ENCODE measurements at regions not wholly inside any gene's neighbourhood (a gene's known extent, or its start where the extent isn't known, plus 50 kb on each side); places are given as distances from the start of the nearest gene placed in this dataset.

DNA sequence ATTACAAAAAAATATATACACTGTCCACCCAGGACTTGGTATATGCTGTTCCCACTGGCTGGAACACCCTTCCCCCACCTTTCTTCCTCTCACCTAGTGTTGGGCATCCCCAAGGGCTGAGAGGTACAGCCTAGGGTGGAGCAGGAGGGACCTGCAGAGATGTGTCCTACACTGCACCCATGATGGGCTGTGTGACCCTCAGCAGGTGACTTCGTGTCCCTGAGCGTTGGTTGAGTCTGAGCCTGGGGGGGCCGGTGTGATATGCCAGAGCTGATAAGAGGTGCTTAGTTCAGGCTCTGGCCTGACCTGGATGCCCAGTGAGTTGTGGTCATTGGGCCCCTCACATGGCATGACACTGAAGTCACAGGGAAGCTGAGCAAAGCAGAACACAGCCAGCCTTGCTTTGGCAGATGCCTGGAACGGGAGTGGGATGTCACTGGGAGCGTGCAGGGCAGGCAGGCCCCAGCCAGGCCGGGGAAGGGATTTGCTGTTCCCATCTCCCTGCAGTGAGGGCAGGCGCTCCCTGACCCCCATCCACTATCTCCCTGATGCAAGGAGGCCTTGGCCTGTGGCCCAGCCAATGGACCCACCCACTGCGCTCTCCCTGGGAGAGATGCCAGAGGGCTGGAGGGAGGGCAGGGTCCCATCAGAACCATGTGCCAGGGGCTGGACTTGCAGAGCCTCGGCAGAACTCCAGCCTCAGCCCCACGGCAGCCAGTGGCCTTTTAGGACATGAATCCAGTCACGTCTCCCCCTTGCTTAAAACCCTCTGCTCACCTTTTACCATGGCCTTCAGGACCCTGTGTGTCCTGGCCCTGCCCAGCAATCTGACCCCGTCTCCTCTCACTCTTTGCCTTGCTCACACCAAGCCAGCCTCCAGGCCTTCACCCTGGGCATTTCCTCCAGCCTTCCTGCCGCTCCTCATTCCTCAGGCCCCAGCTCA, 138.9 kb downstream of the MN1 start:
- no peak for FAIRE-seq

DNA sequence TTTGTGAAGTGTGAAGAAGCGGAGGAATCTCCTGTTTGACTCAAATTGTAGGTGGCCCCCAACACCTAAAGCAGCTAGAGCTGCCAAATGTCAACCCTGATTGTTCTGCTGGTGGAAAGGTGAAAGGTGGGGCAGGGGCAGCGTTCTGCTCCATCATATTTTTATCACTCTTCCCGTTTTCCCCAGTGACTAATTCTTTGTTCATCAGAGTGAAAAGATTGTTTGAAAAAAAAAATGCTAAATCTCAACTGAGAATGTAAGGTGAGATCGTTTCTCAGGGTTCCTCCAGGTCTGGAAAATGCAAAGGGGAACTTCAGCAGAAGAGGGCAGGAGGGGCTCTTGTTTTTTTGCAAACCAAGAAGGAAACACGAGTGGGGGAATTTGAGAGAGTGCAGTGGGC, 137.7 kb downstream of the MN1 start:
- no peak for FAIRE-seq

DNA sequence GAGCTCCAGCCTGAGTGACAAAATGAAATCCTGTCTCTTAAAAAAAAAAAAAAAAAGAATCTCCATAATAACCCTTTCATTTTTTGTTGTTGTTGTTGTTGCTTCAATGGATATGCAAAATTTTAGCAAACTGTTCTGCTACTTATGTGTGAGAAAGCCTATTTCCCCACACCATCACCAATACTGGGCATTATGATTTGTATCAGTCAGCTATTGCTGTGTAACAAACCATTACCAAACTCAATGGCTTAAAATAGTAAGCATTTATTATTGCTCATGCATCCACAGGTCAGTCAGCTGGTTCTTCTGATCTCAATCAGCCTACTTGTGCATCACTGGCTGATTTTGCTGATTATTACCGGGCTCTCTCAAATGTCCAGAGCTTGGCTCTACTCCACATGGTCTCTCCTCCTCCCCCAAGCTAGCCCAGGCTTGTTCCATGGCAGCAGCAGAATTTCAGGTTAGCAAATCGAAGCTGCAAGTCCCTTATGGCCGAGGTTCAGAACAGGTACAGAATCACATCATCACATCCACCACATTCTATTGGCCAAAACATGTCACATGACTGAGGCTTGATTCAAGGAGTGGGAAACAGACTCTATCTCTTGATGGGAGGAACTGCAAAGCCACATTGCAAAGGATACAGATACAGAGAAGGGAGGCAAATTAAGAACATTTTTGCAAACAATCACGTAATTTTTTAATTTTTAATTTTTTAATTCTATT, 135.1 kb downstream of the MN1 start:
- FAIRE-seq: no peak

DNA sequence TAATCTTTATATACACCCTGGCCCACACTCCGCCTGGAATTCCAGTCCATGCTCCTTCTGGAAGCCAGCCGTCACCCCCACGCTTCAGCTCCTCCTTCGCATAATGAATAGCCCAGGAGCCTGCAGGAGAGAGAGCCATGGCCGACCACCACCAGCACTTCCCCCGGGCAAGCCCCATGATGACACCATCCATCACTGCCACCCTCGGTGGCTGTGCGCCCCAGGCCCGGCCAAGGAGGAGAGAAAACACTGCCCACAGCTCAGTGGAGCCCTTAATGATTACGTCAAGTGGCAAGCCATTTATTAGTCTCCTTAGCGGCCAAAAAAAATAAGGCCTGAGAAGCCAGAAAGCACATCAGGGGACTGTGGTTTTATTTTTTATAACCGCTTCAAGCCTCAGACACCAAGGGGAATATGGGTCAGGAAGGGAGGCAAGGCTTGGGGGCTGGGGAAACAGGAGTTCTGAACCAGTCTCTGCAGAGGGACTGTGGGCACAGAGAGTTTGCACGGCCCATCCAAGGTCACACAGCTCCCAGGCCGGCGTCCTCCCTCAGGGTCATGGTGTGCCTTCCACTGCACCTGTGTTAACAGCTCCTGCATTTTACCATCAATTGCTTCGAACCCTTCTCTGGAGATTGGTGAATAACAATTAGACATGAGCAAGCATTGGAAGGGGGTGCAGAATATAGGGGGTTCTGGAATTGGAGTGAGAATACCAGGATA, 134.3 kb downstream of the MN1 start:
- FAIRE-seq: no peak

DNA sequence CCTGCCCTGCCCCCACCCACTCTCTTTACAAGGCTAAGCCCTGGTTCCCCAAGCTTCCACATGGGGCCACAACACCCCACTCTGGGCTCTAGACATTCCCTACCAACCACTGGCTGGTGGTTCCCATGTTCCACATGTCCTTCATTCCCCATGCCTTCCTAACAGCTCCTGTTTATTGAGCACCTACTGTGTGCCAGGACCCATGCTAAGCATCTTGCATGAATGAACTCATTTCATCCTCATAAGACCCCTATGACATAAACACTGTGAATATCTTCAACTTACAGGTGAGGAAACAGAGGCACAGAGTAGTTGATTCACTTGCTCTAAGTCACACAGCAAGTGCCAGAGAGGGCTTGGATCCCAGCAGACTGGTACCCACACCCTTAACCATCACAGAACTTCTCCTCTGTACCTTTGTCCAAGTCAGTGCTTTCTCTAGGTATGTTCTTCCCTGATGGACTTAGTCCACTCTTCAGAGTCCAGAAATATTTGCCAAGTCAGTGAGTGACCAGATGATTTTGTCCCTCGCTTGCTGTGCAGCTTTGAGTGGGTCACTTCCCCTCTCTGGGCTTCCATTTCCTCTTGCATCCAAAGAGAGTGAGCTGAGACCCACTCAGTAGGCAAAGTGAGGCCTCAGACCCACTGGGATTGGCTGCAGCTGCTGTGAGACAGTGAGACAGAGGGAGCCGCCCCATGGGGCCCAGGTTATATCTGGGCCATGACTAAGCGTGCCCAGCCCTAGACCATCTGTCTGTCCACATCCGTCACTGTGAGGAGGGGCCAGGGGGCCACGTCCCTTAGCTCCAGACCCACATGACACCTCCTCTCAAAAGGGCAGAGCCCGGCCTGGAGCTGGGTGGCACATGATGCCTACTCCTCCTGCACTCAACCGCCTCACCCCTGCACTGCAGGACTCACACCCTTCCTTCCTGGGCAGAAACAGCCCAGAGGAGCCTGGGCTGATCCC, 132.4 kb downstream of the MN1 start:
- FAIRE-seq: no peak

DNA sequence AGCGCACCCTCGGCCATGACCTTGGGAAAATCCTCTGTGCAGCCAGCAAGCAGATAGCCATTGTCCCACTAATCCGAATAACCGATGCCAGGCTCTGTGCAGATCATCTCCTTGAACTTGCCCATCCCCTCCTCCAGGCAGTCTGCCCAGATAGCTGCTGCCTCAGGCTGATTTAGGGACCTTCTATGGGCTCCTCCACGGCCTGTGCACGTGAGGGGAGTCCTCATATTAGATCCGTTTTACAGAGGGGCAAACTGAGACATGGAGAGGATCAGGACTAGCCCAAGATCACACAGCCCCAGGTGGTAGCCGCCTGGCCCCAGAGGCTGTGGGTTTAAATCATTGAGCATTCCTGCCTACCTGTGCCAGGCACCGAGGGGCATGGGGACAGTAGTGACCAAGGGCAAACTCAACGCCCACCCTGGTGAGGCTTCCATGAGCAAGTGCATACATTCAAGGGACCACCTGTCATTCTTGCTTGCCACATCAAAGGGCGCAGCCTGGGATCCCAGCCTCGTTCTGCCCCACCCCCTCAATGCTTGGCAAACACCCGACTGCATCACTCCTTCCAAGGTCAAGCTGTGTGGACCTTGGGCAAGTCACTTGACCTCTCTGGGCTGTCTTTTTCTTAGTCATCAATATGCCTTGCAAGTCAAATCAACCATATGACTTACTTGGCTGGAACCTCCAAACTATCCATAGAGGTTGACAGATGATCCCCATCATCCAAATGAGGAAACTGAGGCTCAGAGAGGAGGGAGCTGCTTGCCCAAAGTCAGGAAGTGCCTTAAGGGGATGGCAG, 131.6 kb downstream of the MN1 start:
- no peak for FAIRE-seq

DNA sequence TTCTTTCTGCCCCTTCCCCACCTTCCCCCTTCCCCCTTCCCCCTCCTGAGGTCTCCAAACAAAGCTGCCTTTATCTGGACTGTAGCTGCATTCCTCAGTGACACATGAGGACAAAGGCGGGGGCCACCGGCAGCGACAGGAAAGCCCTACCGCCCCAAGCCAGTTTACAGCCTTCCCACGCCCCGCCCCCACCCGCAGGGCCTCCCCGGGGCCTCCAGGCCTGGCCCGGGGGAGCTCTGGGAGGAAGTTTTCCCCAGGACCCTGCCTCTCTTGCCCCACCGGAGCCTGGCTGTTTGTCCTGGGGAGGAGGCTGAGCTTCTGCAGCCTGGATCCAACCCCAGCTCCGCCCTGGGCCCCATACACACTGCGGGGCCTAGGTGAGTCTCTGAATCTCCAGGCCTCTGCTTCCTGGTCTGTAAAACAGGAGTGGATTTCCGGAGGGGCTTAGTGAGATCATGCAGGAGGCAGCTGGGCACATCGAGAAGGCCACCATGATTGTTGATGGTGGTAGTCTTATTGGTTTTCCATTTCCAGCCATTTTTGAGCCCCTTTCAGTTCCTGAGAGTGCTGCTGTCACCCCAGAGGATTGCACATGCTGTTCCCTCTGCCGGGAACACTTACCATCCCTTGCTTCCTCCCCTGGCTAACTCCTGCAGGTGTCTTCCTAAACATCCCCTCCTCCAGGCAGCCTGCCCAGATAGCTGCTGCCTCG, 130.7 kb downstream of the MN1 start:
- FAIRE-seq: no peak

DNA sequence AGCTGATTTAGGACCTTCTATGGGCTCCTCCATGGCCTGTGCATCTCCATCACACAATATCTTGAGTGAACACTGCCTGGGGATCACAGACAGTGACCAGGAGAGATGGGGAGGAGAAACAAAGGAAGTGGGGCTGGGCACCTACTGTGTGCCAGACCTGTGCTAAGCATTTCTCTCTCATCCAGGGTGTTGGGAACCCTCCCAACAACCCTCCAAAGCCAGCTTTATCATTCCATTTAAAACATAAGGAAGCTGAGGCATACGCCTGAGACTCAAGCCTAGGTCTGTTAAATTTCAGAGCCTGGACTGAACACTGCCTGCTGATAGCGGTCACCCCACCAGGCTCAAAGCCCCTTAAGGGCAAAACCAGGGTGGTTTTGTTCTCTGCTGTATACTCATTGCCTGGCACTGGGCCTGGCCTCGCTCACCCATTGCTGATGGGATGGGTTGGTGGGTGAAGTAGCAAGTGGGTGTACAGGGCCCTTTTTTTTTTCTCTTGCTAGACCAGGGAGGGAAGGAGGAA, 130.1 kb downstream of the MN1 start:
- no peak for FAIRE-seq

DNA sequence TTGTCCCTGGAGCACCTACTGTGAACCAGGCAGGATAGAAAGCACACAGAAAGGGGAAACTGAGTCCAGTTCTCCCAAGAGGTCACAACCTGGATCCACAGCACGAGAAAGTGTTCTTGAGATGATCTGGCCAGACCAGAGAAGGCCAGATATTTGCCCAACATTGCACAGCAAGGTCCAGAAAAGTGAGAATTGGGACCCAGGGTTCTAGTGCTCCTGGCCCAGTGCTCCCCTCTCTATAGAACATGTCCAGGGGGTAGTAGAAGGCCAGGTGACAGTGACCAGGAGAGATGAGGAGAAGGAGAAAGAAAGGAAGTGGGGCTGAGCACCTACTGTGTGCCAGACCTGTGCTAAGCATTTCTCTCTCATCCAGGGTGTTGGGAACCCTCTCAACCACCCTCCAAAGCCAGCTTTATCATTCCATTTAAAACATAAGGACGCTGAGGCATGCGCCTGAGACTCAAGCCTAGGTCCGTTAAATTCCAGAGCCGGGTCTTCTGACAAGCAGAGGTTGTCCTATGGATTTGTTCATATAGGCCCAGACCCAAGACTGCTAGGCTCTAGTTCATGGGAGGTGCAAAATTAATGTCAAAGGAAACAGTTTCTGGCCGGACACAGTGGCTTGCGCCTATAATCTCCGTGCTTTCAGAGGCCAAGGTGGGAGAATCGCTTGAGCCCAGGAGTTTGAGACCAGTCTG, 128.7 kb downstream of the MN1 start:
- no peak for FAIRE-seq

DNA sequence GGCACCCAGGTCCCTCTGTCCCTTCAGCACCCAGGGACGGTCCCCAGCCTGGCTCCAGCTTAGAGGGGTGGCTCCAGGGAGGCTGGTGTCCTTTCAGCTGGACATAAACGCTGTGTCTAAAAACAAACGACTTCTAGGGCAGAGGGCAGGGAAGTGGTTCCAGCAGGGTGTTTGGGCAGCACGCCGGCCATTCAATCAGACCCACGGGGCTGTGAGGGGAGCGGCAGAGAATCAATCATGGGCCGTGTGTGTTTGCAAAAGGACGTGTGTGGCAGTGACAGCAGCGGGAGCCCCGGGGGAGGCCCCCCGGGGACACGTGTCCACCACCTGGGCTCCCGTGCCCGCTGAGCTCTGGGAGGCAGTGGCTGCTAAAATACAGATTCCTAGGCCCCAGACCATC, 127.7 kb downstream of the MN1 start:
- FAIRE-seq: no peak

DNA sequence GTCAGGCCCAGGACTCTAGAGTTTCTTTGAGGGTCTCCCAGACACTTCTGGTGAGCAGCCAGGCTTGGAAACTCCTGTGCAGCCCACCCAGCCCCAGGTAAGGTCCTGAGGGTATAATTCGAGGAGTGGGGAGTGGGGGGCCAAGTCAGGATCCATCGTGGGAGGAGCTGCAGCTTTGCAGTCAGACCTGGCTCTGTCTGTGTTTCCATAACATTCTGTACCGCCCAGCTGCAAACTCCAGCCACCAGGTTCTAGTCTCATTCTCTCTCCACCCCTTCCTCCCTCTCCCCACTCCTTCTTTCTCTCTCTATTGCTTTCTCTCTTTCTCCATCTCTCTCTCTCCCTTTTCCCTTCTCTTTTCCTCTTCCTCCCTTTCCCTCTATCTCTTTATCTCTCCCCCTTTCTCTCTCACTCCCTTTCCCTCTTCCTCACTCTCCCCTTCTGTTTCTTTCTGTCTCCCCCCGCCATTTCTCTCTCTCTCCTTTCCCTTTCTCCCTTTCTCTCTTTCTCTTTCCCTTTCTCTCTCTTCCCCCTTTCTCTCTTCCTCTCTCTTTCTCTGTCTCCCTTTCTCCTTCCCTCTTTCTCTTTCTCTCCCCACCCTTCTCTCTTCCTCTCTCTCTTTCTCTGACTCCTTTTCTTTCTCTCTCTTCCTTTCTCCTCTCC, 127.2 kb downstream of the MN1 start:
- no peak for FAIRE-seq

DNA sequence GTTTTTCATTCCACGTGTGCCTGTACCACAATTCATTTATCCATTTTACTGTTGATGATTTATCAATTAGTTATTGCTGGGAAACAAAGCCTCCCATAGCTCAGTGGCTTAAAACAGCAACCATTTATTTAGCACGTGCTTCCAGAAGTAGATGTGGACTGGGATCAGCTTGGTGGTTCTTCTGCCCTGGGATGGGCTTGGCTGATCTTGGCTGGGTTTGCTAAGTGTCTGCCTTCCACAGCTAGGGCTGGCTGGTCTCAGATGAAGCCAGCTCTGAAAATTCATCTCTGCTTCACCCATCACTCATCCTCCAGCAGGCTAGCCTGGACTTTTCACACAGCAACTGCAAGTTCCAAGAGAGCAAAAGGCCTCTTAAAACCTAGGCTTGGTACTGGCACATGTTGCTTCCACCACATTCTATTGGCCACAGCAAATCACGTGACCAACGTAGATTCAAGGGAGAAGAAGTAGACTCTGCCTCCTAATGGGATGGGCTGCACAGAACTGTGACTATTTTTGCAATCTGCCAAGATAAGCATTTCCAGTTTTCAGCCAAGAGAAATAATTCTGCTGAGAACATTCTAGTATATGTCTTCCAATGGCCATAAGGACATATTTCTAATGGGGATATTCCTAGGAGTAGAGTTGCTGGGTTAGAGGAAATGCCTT, 124.9 kb downstream of the MN1 start:
- FAIRE-seq: no peak

DNA sequence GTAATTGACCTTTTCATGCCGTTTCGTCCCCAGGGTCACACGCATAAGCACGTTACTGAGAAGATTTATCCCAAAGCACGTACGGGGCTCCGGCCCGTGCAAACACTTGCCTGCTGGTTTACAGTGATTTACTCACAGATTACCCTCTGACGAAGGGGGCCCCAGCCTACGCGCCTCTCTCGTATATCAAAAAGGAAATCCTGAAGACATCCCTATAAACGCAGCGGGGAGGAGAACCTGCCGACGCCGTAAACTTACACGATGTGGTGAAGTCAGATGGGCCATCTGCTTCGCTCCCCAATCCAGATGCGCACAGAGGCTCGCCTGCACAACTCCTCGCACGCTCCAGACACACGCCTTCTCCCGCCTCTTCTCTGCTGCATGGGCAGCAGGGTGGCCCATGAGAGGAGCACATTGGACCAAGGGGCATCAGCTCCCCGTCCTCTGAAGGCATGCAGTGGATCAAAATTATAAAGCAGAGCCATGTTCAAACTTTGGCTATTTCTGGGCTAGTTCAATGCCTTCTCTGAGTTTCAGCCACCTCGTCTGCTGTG, 123.6 kb downstream of the MN1 start:
- FAIRE-seq: no peak

DNA sequence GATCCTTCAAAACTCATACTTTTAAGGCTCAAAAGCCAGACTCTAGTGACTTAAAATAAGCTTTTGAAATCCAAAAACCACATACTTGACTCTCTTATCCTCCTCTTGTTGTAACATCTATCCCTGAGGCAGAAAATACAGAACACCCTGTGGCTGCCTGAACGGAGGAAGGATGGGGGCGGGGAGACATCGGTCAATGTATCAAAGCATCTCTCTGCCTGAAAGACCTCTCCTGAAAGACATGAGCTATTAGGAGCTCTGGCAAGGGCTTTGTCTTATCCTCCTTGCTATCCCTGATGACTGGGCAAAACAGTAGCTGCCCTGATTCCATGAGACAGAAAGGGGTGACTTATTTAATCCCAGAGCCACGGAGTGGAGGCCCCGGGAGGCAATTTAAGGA, 122.4 kb downstream of the MN1 start:
- FAIRE-seq: no peak

DNA sequence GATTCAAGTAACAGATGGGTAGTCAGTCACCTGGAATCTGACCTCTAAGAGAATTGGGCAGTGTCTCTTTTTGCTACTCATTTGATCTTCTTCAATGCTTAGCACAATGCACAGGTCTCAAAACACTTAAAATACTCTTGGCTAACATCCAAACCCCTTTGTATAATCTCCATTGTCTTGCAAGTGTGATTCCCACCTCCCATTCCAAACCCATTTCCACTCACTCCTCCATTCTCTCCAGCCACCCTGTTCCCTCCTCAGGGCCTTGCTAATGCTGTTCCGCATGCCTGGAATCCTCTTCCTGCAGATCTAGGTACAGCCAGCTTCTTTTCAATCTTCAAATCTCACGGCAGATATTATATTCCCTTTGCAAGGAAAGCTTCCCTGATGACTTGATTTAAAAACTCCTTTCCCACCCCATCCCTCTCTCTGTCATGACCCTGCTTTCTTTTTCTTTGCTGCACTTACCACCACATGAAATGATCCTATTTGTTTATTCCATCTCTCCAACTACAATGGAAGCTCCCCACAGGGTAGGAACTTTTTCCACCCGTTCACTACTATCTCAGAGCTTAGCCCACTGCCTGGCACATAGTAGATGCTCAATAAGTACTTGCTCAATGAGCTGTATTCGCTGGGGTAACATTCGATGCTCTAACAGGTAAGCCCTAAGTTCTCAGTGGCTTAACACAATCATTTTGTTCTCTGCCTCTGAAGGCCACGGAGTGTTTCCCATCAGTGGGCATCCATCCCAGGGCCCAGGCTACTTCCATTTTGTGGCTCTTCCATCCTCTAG, 121.7 kb downstream of the MN1 start:
- no peak for FAIRE-seq

DNA sequence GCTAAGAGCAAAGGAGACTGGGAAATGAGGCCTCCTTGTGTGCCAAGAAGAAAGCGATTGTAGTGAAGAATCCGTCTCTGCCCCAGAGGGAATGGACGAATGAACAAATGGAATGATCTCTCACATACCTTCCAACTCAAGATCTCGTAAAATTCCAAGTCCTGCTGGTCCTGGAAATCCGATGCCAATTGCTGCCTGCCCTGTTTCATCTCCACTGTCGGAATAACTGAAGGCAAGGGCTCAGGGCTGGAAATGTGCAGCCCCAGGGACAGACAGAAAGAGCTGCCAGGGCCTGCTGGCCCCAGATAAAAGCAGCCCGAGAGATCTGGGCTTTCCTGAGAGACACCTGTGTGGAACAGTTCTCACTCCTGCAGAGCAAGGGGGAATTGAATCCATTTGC, 120.9 kb downstream of the MN1 start:
- FAIRE-seq: no peak

DNA sequence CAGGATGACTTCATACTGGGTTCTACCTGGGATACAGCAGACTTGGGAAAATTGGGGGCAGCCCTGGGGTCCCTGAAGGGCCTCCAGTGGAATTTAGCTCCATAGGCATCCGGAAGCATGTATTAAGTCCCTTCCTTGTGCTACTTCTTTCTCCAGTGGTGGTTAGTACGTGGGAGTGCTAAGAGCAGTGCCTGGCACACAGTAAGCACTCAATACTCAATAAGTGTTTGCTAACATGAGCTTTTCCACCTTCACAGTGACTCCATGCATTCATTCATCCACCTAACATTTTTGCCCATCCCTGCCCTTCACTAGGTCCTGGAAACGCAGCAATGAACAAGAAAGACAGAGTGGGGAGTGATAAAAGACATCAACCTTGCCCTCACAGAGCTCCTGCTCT, 120.5 kb downstream of the MN1 start:
- FAIRE-seq: no peak

DNA sequence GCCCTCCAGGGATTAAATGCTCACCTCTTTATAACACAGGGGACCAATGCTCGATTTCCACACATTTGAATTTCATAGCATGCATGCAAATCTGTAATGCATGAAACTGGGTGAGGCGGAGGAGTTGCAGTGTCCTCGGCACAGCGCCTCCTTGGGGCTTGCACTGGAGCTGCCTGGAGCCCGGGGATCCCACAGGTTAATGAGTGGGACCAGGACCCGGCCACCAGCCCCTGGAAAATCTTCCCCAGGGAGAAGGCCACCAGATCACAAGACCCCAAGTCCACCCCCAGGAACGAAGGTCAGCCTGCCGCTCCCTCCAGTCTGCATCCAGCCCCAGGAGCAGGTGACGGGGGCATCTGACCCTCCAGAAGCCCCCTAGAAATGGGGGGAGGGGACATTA, 119.1 kb downstream of the MN1 start:
- FAIRE-seq: no peak
